Lower leg skin (tissue), 4 donors: ENCODE measurements at regions not wholly inside any gene's neighbourhood (a gene's known extent, or its start where the extent isn't known, plus 50 kb on each side); places are given as distances from the start of the nearest gene placed in this dataset.
"Not testable (repeated sequence)": the region's sequence is repeated elsewhere in the genome, so short reads cannot be mapped to it uniquely, and the experiment has no call there.

Experiments
- DNase-seq, 2 donors: peaks; one replicate each; pipeline ENCODE4 v3.0.0-alpha.2; 2019; ENCODE audit warnings: low spot score in 2 of 2
- H3K4me3 ChIP-seq: fragments of 200-600 bp; sonication (generic); 2 replicates; pipeline ENCODE4 v1.5.1; 2017; ENCODE audit warnings: mild to moderate bottlenecking, low read depth; ENCODE audit not compliant: poor library complexity, severe bottlenecking
- POLR2A ChIP-seq, 2 donors: fragments of 450-650 bp; IDR thresholded peaks; one replicate each; pipeline ENCODE4 v1.6.1; 2016 to 2017; ENCODE audit warnings: antibody characterized with exemption in 2 of 2, mild to moderate bottlenecking in 1 of 2, moderate library complexity in 1 of 2
- WGBS, 2 donors: methylation state at CpG; one replicate each; pipeline ENCODE4 v1.1.5; 2018; 5-methylcytosine and 5-hydroxymethylcytosine counted together
- intact Hi-C: fragments of 100-400 bp; cut with DNase I; formaldehyde crosslinking; loops from one replicate; pipeline ENCODE4 v1.15.0; 2023; ENCODE audit warnings: low total_unique reads
- TF ChIP-seq, protein P1 (sequence below), 3 donors: fragments of 450-650 bp; IDR thresholded peaks; one replicate each; pipeline ENCODE4 v1.5.1; 2016; ENCODE audit warnings: antibody characterized with exemption in 3 of 3, mild to moderate bottlenecking in 3 of 3, moderate library complexity in 2 of 3

DNA sequence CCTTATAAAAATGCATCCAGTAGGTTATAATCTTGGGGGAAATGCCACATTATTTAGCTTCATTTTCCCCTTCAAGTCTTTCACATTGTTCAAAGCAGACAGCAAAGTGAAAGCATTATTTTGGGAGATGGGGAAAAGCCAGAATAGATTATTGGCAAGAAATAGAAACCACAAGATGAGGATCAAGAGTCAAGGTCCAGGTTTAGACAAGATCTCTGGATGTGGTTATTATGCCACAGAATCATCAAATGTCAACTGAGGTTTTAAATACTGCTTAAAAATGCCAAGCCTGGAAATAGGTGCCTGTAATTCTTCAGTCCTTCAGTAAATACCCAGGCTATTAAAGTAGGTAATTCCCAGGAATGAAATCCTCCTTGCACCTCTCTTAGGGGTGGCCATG is 65.1 kb upstream of the ALOX12 start:
- TF ChIP-seq POLR2A (IDR thresholded peaks at IDR 0.05) = no peak
- TF ChIP-seq, protein P1, sequence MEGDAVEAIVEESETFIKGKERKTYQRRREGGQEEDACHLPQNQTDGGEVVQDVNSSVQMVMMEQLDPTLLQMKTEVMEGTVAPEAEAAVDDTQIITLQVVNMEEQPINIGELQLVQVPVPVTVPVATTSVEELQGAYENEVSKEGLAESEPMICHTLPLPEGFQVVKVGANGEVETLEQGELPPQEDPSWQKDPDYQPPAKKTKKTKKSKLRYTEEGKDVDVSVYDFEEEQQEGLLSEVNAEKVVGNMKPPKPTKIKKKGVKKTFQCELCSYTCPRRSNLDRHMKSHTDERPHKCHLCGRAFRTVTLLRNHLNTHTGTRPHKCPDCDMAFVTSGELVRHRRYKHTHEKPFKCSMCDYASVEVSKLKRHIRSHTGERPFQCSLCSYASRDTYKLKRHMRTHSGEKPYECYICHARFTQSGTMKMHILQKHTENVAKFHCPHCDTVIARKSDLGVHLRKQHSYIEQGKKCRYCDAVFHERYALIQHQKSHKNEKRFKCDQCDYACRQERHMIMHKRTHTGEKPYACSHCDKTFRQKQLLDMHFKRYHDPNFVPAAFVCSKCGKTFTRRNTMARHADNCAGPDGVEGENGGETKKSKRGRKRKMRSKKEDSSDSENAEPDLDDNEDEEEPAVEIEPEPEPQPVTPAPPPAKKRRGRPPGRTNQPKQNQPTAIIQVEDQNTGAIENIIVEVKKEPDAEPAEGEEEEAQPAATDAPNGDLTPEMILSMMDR (IDR thresholded peaks at IDR 0.05) = no peak
- intact Hi-C loops = no loop called here
- DNase-seq = no peak

GRCh38 chr17:6934544-6934943 is 61.3 kb upstream of the ALOX12 start:
- WGBS, 2 donors = 48 to 98% methylated on average over 2 of the region's 2 CpGs
- DNase-seq, intact Hi-C loops, H3K4me3 ChIP-seq: not testable (repeated sequence)

More for the DNA sequence above, 65.1 kb upstream of the ALOX12 start:
- no peak overlapping the region for H3K4me3 ChIP-seq

DNA sequence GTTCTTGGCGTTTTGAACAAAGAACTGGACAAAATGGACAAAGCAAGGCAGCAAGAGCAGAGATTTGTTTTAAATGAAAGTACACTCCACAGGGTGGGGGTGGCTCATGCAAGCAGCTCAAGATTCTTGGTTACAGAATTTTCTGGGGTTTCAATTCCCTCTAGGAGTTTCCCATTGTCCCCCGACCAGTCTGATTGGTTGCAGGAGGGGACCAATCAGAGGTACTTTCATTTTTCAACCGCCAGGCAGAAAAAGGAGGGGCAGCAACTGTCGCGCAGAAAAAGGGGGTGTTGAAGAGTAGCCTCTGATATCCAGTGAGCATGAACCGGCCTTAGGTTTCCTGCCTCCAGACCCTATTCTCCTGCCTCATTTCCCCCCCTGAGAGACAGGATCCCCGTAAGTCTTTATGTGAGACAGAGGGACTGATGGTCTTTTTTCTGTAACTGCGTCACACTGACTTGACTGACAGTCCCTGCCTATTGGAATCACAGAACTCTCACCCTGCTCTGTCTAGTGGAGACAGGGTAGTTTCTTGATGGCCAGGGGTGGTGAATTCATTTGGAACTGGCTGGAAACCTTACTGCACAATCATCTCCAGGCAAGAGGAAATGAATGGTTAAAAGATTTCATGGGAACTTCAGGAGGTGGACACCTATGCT is 59.4 kb upstream of the ALOX12 start:
- intact Hi-C loops = no loop called here
- peak; percentile 31 to 86 for DNase-seq
- WGBS, 2 donors = 52 to 76% methylated on average over 8 of the region's 8 CpGs

GRCh38 chr17:6938637-6939036 is 57.2 kb upstream of the ALOX12 start:
- no peak for DNase-seq
- WGBS, 2 donors = 59 to 67% methylated on average over 3 of the region's 3 CpGs
- no peak overlapping the region for H3K4me3 ChIP-seq
- intact Hi-C loops = no loop called here
- no peak for TF ChIP-seq POLR2A (IDR thresholded peaks at IDR 0.05)
- TF ChIP-seq, protein P1 (IDR thresholded peaks at IDR 0.05) = no peak

More for the DNA sequence above, 59.4 kb upstream of the ALOX12 start:
- no peak overlapping the region for H3K4me3 ChIP-seq
- TF ChIP-seq, protein P1 (IDR thresholded peaks at IDR 0.05) = no peak
- TF ChIP-seq POLR2A (IDR thresholded peaks at IDR 0.05) = no peak

GRCh38 chr17:6940186-6940649 is 55.6 kb upstream of the ALOX12 start:
- WGBS, 2 donors = 68 to 72% methylated on average over 7 of the region's 7 CpGs
- TF ChIP-seq, protein P1 (IDR thresholded peaks at IDR 0.05) = no peak
- no peak for TF ChIP-seq POLR2A (IDR thresholded peaks at IDR 0.05)
- DNase-seq = no peak
- intact Hi-C loops = no loop called here
- H3K4me3 ChIP-seq = no peak overlapping the region

DNA sequence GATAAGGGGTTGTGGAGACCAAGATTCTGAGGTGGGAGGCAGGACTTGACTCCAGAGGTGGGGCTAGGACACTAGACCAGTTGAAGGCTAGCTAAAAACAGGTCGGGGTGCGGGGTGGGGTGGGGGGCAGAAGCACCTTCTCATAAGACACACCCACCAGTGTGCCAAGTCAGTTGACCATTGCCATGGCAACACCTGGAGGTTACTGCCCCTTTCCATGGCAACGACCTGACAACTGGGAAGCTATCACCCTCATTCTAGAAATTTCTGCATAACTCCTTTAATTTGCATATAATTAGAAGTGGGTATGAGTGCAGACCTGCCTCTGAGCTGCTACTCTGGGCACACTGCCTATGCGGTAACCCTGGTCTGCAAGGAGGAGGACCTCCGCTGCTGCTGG is 53.9 kb upstream of the ALOX12 start:
- intact Hi-C loops = no loop called here
- no peak for TF ChIP-seq POLR2A (IDR thresholded peaks at IDR 0.05)
- TF ChIP-seq, protein P1 (IDR thresholded peaks at IDR 0.05) = no peak
- no peak for DNase-seq
- H3K4me3 ChIP-seq = no peak overlapping the region
- 81 to 82% methylated on average over 5 of the region's 5 CpGs for WGBS, 2 donors
